ENCODE measurements at regions not wholly inside any gene's neighbourhood (a gene's known extent, or its start where the extent isn't known, plus 50 kb on each side); places are given as distances from the start of the nearest gene placed in this dataset.

DNA sequence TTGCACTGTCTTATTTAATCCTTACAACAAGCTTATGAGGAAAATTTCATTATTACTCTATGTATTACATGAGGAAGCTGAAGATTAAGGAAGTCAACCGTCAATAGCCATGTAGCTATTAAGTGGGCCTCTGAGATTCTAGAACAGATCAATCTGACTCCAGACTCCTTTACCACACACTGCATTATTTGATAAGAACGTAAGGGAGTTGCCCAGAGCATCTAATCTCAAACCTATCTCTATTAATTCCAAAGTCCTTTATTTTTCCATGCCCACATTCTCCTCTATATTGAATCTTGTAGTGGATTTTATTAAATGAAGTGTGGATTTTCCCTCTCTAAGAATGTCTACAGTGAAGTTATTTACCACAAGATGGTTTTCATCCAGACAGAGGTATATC, 118.2 kb upstream of the MTAP start:
- CTCF ChIA-PET: interaction anchor here (1.2 kb wide), 1 partner anchor 9 kb away, joined by 3 read pairs; no protein-coding TSS in a partner anchor
- DNase-seq: no peak
- no peaks in the 10 kb centered on the region for H3K4me1 ChIP-seq (ENCODE audit: control extremely low read depth in 1 of 4, control insufficient read depth in 4 of 4, insufficient read depth in 4 of 4, low read length in 3 of 4)
- no CpG with 5 or more reads among the region's 2 CpGs for WGBS (ENCODE audit: insufficient coverage)
- H3K4me3 ChIP-seq (ENCODE audit: control insufficient read depth in 1 of 7, extremely low read depth in 1 of 7, insufficient read depth in 4 of 7, low read depth in 2 of 7, low read length in 6 of 7): no peak overlapping the region
- no peaks in the 10 kb centered on the region for H3K36me3 ChIP-seq (ENCODE audit: control insufficient read depth in 4 of 4, insufficient read depth in 4 of 4, low read length in 3 of 4)
- POLR2A ChIA-PET: no interaction called here
- H3K27me3 ChIP-seq (replicated peaks in 2 of 5; ENCODE audit: control insufficient read depth in 4 of 5, insufficient read depth in 5 of 5, low read length in 4 of 5): peaks cover 0 to 3% (median 0%) of the 10 kb centered on the region in 5 experiments
- no peak overlapping the region for H3K27ac ChIP-seq (ENCODE audit: insufficient read depth in 1 of 2, low read depth in 1 of 2, low read length in 2 of 2, poor library complexity in 1 of 2, severe bottlenecking in 2 of 2)
- no peaks in the 10 kb centered on the region for H3K9me3 ChIP-seq (ENCODE audit: control extremely low read depth in 1 of 5, control insufficient read depth in 4 of 5, insufficient read depth in 2 of 5, low read depth in 1 of 5, low read length in 4 of 5)

DNA sequence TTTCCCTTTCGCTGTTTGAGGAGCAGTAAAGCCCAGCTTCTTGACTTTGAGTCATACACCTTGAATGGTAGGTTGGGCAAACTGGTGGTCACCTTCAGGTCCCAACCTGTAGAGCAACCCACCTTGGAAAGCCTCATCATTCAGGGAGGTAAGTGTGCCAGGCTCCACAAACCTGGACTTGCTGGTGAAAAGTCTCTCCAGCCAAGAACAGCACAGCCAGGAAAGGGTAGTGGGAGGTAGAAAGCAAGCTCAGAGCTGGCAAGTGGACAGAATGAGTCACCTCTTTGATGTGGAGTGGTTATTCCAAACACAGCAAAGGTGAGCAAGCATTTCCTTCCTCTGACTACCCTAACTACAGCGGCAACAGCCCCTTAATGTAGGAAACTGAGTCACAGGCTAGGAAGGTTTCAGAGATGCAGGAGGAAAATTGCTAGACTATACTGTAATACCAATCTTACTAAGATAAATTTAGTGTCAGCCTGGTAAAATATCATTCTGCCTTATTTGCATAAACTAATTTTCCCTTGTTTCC, 117.5 kb upstream of the MTAP start:
- Histone ChIP-seq H3K4me1 (ENCODE audit: control extremely low read depth in 1 of 4, control insufficient read depth in 4 of 4, insufficient read depth in 4 of 4, low read length in 3 of 4) (no peaks in the 10 kb centered on the region), H3K36me3 (ENCODE audit: control insufficient read depth in 4 of 4, insufficient read depth in 4 of 4, low read length in 3 of 4) (no peaks in the 10 kb centered on the region), H3K9me3 (ENCODE audit: control extremely low read depth in 1 of 5, control insufficient read depth in 4 of 5, insufficient read depth in 2 of 5, low read depth in 1 of 5, low read length in 4 of 5) (no peaks in the 10 kb centered on the region), H3K27ac (ENCODE audit: insufficient read depth in 1 of 2, low read depth in 1 of 2, low read length in 2 of 2, poor library complexity in 1 of 2, severe bottlenecking in 2 of 2) (no peak overlapping the region), H3K27me3 (replicated peaks in 2 of 5; ENCODE audit: control insufficient read depth in 4 of 5, insufficient read depth in 5 of 5, low read length in 4 of 5) (peaks cover 0 to 2% (median 0%) of the 10 kb centered on the region in 5 experiments), H3K4me3 (ENCODE audit: control insufficient read depth in 1 of 7, extremely low read depth in 1 of 7, insufficient read depth in 4 of 7, low read depth in 2 of 7, low read length in 6 of 7) (no peak overlapping the region)
- no peak for DNase-seq
- ChIA-PET POLR2A (no interaction called here), CTCF (no interaction called here)
- no CpG with 5 or more reads among the region's 2 CpGs for WGBS (ENCODE audit: insufficient coverage)

DNA sequence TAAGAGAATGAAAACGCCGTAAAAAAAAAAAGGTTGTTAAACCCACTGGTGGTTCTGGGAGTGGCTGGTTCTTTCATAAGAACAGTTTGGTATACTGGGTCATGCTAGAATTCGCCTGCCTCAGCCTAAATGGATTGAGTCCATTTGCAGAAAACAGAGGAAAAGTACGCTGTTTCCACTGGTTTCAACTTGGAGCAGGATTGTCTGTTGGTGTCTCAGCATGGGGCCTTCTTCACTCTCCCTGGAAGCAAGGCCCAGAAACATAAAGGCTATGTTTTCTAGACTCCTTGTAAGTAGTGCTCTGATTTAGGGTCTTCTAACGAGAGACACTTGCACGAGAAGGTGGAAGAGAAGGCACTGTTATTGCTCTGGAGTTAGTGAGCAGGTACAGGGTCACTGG, 116.9 kb upstream of the MTAP start:
- Histone ChIP-seq H3K36me3 (ENCODE audit: control insufficient read depth in 4 of 4, insufficient read depth in 4 of 4, low read length in 3 of 4) (no peaks in the 10 kb centered on the region), H3K4me1 (ENCODE audit: control extremely low read depth in 1 of 4, control insufficient read depth in 4 of 4, insufficient read depth in 4 of 4, low read length in 3 of 4) (no peaks in the 10 kb centered on the region), H3K9me3 (ENCODE audit: control extremely low read depth in 1 of 5, control insufficient read depth in 4 of 5, insufficient read depth in 2 of 5, low read depth in 1 of 5, low read length in 4 of 5) (no peaks in the 10 kb centered on the region), H3K27me3 (replicated peaks in 2 of 5; ENCODE audit: control insufficient read depth in 4 of 5, insufficient read depth in 5 of 5, low read length in 4 of 5) (peaks cover 0 to 2% (median 0%) of the 10 kb centered on the region in 5 experiments), H3K4me3 (ENCODE audit: control insufficient read depth in 1 of 7, extremely low read depth in 1 of 7, insufficient read depth in 4 of 7, low read depth in 2 of 7, low read length in 6 of 7) (no peak overlapping the region), H3K27ac (ENCODE audit: insufficient read depth in 1 of 2, low read depth in 1 of 2, low read length in 2 of 2, poor library complexity in 1 of 2, severe bottlenecking in 2 of 2) (no peak overlapping the region)
- WGBS (ENCODE audit: insufficient coverage): 97% methylated on average over 6 of the region's 6 CpGs
- DNase-seq: no peak
- CTCF ChIA-PET: no interaction called here
- POLR2A ChIA-PET: no interaction called here

DNA sequence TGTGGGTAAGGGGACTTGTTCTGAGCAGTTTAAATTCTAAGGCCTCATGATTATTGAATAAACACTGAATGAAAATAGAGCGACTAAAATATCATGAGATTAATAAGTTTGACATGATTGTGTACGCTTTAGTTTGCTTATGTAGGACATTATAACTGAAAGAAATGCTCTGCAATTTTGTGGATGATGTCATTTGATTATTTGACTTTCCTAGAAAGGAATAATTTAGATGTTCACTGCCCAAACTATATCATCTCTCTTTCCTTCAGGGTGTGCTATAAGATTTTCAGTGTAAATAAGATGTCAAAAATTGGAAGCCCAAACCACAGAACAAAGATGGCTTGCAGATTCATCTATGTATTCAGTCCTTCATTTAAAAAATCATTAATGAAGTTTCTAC, 115.7 kb upstream of the MTAP start:
- no peaks in the 10 kb centered on the region for H3K4me1 ChIP-seq (ENCODE audit: control extremely low read depth in 1 of 4, control insufficient read depth in 4 of 4, insufficient read depth in 4 of 4, low read length in 3 of 4)
- H3K9me3 ChIP-seq (ENCODE audit: control extremely low read depth in 1 of 5, control insufficient read depth in 4 of 5, insufficient read depth in 2 of 5, low read depth in 1 of 5, low read length in 4 of 5): no peaks in the 10 kb centered on the region
- ChIA-PET CTCF (no interaction called here), POLR2A (no interaction called here)
- WGBS (ENCODE audit: insufficient coverage): 100% methylated on average over 1 of the region's 2 CpGs
- H3K4me3 ChIP-seq (ENCODE audit: control insufficient read depth in 1 of 7, extremely low read depth in 1 of 7, insufficient read depth in 4 of 7, low read depth in 2 of 7, low read length in 6 of 7): no peak overlapping the region
- no peak for DNase-seq
- H3K27me3 ChIP-seq (replicated peaks in 2 of 5; ENCODE audit: control insufficient read depth in 4 of 5, insufficient read depth in 5 of 5, low read length in 4 of 5): peaks cover 0 to 3% (median 2%) of the 10 kb centered on the region in 5 experiments
- H3K36me3 ChIP-seq (ENCODE audit: control insufficient read depth in 4 of 4, insufficient read depth in 4 of 4, low read length in 3 of 4): no peaks in the 10 kb centered on the region
- H3K27ac ChIP-seq (ENCODE audit: insufficient read depth in 1 of 2, low read depth in 1 of 2, low read length in 2 of 2, poor library complexity in 1 of 2, severe bottlenecking in 2 of 2): no peak overlapping the region

DNA sequence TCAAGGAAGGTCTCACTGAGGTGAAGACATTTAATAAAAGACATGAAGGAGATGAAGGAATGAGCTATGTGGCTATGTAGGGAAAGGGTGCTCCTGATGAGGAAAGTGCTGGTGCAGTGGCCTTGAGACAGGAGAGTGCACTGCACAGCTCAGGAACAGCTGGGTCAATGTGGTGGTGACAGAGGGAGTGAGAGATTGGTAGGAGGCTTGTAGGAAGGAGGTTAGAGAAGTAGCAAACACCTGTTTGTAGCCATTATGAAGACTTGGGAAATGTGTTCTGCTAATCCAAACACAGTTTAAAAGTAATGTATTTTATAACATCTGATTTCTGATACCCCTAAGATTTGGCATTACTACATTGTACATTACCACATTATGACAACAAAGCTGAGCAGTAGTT, 115.1 kb upstream of the MTAP start:
- Histone ChIP-seq H3K27ac (ENCODE audit: insufficient read depth in 1 of 2, low read depth in 1 of 2, low read length in 2 of 2, poor library complexity in 1 of 2, severe bottlenecking in 2 of 2) (no peak overlapping the region), H3K4me3 (ENCODE audit: control insufficient read depth in 1 of 7, extremely low read depth in 1 of 7, insufficient read depth in 4 of 7, low read depth in 2 of 7, low read length in 6 of 7) (no peak overlapping the region), H3K9me3 (ENCODE audit: control extremely low read depth in 1 of 5, control insufficient read depth in 4 of 5, insufficient read depth in 2 of 5, low read depth in 1 of 5, low read length in 4 of 5) (no peaks in the 10 kb centered on the region), H3K27me3 (replicated peaks in 2 of 5; ENCODE audit: control insufficient read depth in 4 of 5, insufficient read depth in 5 of 5, low read length in 4 of 5) (peaks cover 0 to 3% (median 2%) of the 10 kb centered on the region in 5 experiments), H3K36me3 (ENCODE audit: control insufficient read depth in 4 of 4, insufficient read depth in 4 of 4, low read length in 3 of 4) (no peaks in the 10 kb centered on the region), H3K4me1 (ENCODE audit: control extremely low read depth in 1 of 4, control insufficient read depth in 4 of 4, insufficient read depth in 4 of 4, low read length in 3 of 4) (no peaks in the 10 kb centered on the region)
- no peak for DNase-seq
- CTCF ChIA-PET: no interaction called here
- POLR2A ChIA-PET: no interaction called here

DNA sequence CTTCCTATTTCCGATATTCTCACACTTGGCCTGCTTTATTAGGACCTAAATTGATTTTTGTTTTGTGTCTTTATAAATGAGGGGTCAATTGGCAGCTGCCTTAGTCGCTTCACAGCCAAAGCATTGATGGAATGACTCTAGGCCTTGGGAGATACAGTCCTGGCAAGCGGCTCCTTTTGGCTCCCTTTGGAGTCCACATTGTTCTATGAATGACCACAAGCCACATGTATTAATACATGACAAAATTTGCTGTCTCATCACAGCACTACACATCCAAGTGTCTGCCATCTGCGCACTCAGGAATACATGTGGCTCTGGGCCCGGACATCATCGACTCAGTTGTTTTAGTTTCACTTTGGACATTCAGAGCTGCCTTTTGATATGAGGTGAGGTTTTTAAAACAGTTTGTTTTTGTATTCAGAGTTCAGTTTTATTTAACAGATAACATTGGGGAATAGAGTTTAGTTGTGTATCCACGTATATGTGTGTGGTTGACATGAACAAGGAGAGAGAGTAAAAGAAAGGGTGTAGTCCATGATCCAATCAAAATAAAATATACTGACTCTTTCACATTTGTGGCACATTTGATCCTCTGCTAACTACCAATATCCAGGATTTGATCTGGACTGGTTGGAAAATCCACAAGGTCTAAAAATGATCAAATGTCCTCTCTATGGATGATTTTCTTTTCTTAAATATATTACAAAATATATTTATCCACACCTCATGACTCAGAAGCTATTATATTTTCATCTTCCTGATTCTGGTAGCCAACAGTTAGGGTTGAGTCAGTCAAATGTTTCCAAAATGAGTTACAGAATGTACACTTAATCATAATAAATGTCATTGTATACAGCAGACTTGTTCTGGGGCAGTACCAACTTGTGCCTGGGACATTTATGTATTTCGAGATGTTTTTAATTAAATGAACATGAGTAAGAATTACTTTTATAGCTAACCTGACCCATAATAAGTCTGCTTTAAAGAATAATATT, 114.0 kb upstream of the MTAP start:
- Histone ChIP-seq H3K4me1 (ENCODE audit: control extremely low read depth in 1 of 4, control insufficient read depth in 4 of 4, insufficient read depth in 4 of 4, low read length in 3 of 4) (no peaks in the 10 kb centered on the region), H3K27ac (ENCODE audit: insufficient read depth in 1 of 2, low read depth in 1 of 2, low read length in 2 of 2, poor library complexity in 1 of 2, severe bottlenecking in 2 of 2) (no peak overlapping the region), H3K9me3 (ENCODE audit: control extremely low read depth in 1 of 5, control insufficient read depth in 4 of 5, insufficient read depth in 2 of 5, low read depth in 1 of 5, low read length in 4 of 5) (no peaks in the 10 kb centered on the region), H3K36me3 (ENCODE audit: control insufficient read depth in 4 of 4, insufficient read depth in 4 of 4, low read length in 3 of 4) (no peaks in the 10 kb centered on the region), H3K4me3 (ENCODE audit: control insufficient read depth in 1 of 7, extremely low read depth in 1 of 7, insufficient read depth in 4 of 7, low read depth in 2 of 7, low read length in 6 of 7) (no peak overlapping the region), H3K27me3 (replicated peaks in 2 of 5; ENCODE audit: control insufficient read depth in 4 of 5, insufficient read depth in 5 of 5, low read length in 4 of 5) (peaks cover 0 to 6% (median 2%) of the 10 kb centered on the region in 5 experiments)
- CTCF ChIA-PET: interaction anchor here (0.6 kb wide), 1 partner anchor 48 kb away, joined by 3 read pairs; no protein-coding TSS in a partner anchor
- POLR2A ChIA-PET: no interaction called here
- peak in 2 of 3 donors; percentile 5 to 24 for DNase-seq
- WGBS (ENCODE audit: insufficient coverage): 97% methylated on average over 5 of the region's 8 CpGs

DNA sequence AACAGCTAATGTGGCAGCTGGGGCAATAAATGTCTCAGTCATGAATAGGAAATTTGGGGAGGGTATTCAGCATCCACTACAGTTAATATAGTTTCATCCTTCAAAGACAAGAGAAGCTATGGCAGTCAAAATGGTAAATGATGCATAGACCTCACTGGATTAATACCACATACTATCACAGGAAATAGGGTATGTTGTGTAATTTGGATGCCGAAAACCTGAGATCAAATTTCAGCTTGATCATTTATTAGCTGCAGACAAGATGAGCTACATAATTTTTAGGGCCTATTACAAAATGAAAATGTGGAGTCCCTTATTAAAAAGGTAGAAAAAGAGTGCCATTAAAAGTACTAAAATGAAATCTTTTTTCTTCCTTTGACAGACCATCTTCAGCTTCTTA, 112.6 kb upstream of the MTAP start:
- no peaks in the 10 kb centered on the region for H3K4me1 ChIP-seq (ENCODE audit: control extremely low read depth in 1 of 4, control insufficient read depth in 4 of 4, insufficient read depth in 4 of 4, low read length in 3 of 4)
- no CpG with 5 or more reads among the region's 1 CpG for WGBS (ENCODE audit: insufficient coverage)
- H3K27ac ChIP-seq (ENCODE audit: insufficient read depth in 1 of 2, low read depth in 1 of 2, low read length in 2 of 2, poor library complexity in 1 of 2, severe bottlenecking in 2 of 2): no peak overlapping the region

More for the DNA sequence above, 112.6 kb upstream of the MTAP start:
- DNase-seq: no peak
- no peak overlapping the region for H3K4me3 ChIP-seq (ENCODE audit: control insufficient read depth in 1 of 7, extremely low read depth in 1 of 7, insufficient read depth in 4 of 7, low read depth in 2 of 7, low read length in 6 of 7)
- H3K27me3 ChIP-seq (replicated peaks in 2 of 5; ENCODE audit: control insufficient read depth in 4 of 5, insufficient read depth in 5 of 5, low read length in 4 of 5): peaks cover 0 to 6% (median 2%) of the 10 kb centered on the region in 5 experiments
- no peaks in the 10 kb centered on the region for H3K9me3 ChIP-seq (ENCODE audit: control extremely low read depth in 1 of 5, control insufficient read depth in 4 of 5, insufficient read depth in 2 of 5, low read depth in 1 of 5, low read length in 4 of 5)
- no peaks in the 10 kb centered on the region for H3K36me3 ChIP-seq (ENCODE audit: control insufficient read depth in 4 of 4, insufficient read depth in 4 of 4, low read length in 3 of 4)
- POLR2A ChIA-PET: no interaction called here
- CTCF ChIA-PET: no interaction called here

Data from common myeloid progenitor, CD34-positive (primary cell).